Aorta (tissue), 5 donors: ENCODE measurements at regions not wholly inside any gene's neighbourhood (a gene's known extent, or its start where the extent isn't known, plus 50 kb on each side); places are given as distances from the start of the nearest gene placed in this dataset.

Experiments used
- ATAC-seq: fragments of 200-7000 bp; cut with Tn5 transposase; one replicate; pipeline ENCODE4 v1.9.1; 2022; ENCODE audit warnings: moderate library complexity; ENCODE audit not compliant: low FRiP score
- DNase-seq, 2 donors: peaks; one replicate each; pipeline ENCODE4 v3.0.0-alpha.2; 2020
- H3K27ac ChIP-seq, 2 donors: one replicate each; pipeline ENCODE4 v1.5.1; 2013; ENCODE audit warnings: low read length in 2 of 2, mild to moderate bottlenecking in 2 of 2, moderate library complexity in 2 of 2, control low read depth in 1 of 2, inconsistent platforms in 1 of 2, low read depth in 1 of 2
- H3K27me3 ChIP-seq, 2 donors: one replicate each; pipeline ENCODE4 v1.6.1; 2013; ENCODE audit warnings: control low read depth in 1 of 2, low read length in 1 of 2, mild to moderate bottlenecking in 1 of 2, moderate library complexity in 1 of 2; ENCODE audit not compliant: insufficient read depth in 2 of 2, control insufficient read depth in 1 of 2
- H3K36me3 ChIP-seq, 2 donors: one replicate each; pipeline ENCODE4 v1.6.1; 2013; ENCODE audit warnings: control low read depth in 1 of 2, low read length in 1 of 2, mild to moderate bottlenecking in 1 of 2; ENCODE audit not compliant: insufficient read depth in 2 of 2, control insufficient read depth in 1 of 2
- H3K4me1 ChIP-seq, 2 donors: one replicate each; pipeline ENCODE4 v1.6.1; 2013; ENCODE audit warnings: low read length in 2 of 2, control low read depth in 1 of 2, mild to moderate bottlenecking in 1 of 2, moderate library complexity in 1 of 2; ENCODE audit not compliant: insufficient read depth in 2 of 2, control insufficient read depth in 1 of 2
- H3K4me3 ChIP-seq, 2 donors: one replicate each; pipeline ENCODE4 v1.5.1; 2013; ENCODE audit warnings: low read length in 2 of 2, control low read depth in 1 of 2, mild to moderate bottlenecking in 1 of 2
- H3K9me3 ChIP-seq: one replicate; pipeline ENCODE4 v1.6.1; 2013; ENCODE audit warnings: mild to moderate bottlenecking, low read length; ENCODE audit not compliant: control insufficient read depth
- whole genome bisulfite sequencing, 2 donors: extraction: QIAGEN DNeasy Blood & Tissue Kit; methylation state at CpG; one replicate each; pipeline ENCODE4 v1.1.7; 2013; 5-methylcytosine and 5-hydroxymethylcytosine counted together
- intact Hi-C, 2 donors: fragments of 100-400 bp; cut with DNase I; formaldehyde crosslinking; loops; one replicate each; pipeline versions ENCODE4 v1.14.2 to v1.15.0; 2022
- donor health status: healthy with polysubstance abuse.
- donor health status: Bipolar disorder and iron deficiency.
- donor health status: DM: no; HTN: no; CAD: no.
- donor health status: DM: no; HTN: no; CAD: no.
- donor health status: DM: yes; HTN: yes; CAD: no.

GRCh38 chr12:126762150-126762549, 1504.8 kb upstream of the TMEM132C start:
- peaks cover 20% of the 10 kb centered on the region for H3K9me3 ChIP-seq
- H3K4me3 ChIP-seq = no peak overlapping the region
- H3K4me1 ChIP-seq = no peaks in the 10 kb centered on the region
- ATAC-seq = no peak
- H3K27ac ChIP-seq = no peak overlapping the region
- no peaks in the 10 kb centered on the region for H3K36me3 ChIP-seq
- WGBS, 2 donors = 82 to 84% methylated on average over 4 of the region's 4 CpGs
- DNase-seq = no peak
- H3K27me3 ChIP-seq = peaks cover 0 to 4% of the 10 kb centered on the region in 2 donors
- intact Hi-C loops = no loop called here

DNA sequence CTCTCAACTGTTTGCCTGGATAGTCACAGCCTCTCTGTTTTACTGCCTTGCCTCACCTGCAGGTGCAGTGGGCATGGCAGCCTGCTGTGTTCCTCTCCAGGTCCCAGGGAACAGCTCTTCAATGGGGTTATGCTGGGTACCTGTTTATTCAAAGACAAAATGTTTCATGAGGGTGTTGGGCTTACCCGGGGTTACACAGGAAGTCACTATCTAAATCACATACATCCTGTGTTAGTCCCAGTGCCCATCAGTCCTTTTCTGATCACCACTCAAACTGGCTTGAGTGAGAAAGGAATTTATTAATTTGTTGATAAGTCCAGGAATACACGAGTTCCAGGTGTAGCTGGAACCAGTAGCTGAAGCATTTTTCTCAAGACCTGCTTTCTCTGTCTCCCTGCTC, 1503.6 kb upstream of the TMEM132C start:
- DNase-seq = no peak
- ATAC-seq = no peak
- Histone ChIP-seq H3K4me1 (no peaks in the 10 kb centered on the region), H3K9me3 (peaks cover 20% of the 10 kb centered on the region), H3K36me3 (no peaks in the 10 kb centered on the region), H3K27ac (no peak overlapping the region), H3K27me3 (peaks cover 0 to 4% of the 10 kb centered on the region in 2 donors), H3K4me3 (no peak overlapping the region)
- WGBS, 2 donors = 74% methylated on average over 2 of the region's 2 CpGs
- intact Hi-C loops = no loop called here

- DNase-seq = no peak
- Histone ChIP-seq H3K27ac (no peak overlapping the region), H3K4me3 (no peak overlapping the region), H3K27me3 (peaks cover 0 to 4% of the 10 kb centered on the region in 2 donors), H3K4me1 (no peaks in the 10 kb centered on the region), H3K9me3 (peaks cover 14% of the 10 kb centered on the region), H3K36me3 (no peaks in the 10 kb centered on the region)
- intact Hi-C loops = no loop called here
- 88 to 93% methylated on average over 8 of the region's 8 CpGs for WGBS, 2 donors
- no peak for ATAC-seq
Observed at GRCh38 chr12:126767334-126767733, 1499.6 kb upstream of the TMEM132C start.

- no peak overlapping the region for H3K27ac ChIP-seq
- ATAC-seq = no peak
- H3K36me3 ChIP-seq = no peaks in the 10 kb centered on the region
- H3K9me3 ChIP-seq = peaks cover 11% of the 10 kb centered on the region
- intact Hi-C loops = no loop called here
- DNase-seq = no peak
- H3K27me3 ChIP-seq = peaks cover 0 to 4% of the 10 kb centered on the region in 2 donors
- WGBS, 2 donors = 69 to 72% methylated on average over 4 of the region's 4 CpGs
- H3K4me3 ChIP-seq = no peak overlapping the region
- no peaks in the 10 kb centered on the region for H3K4me1 ChIP-seq
Observed at GRCh38 chr12:126768517-126768916, 1498.5 kb upstream of the TMEM132C start.

DNA sequence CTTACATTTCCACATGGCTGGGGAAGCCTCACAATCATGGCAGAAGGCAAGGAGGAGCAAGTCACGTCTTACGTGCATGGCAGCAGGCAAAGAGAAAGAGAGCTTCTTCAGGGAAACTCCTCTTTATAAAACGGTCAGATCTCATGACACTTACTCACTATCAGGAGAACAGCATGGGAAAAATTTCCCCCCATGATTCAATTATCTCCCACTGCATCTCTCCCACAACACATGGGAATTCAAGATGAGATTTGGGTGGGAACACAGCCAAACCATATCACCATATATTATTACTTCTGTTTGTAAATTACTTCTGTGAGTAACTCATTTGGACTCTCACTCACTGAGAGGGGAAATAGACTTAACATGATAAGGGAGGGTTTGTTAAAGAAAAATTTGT, 1496.8 kb upstream of the TMEM132C start:
- Histone ChIP-seq H3K9me3 (peaks cover 3% of the 10 kb centered on the region), H3K36me3 (no peaks in the 10 kb centered on the region), H3K4me1 (no peaks in the 10 kb centered on the region), H3K27me3 (peaks cover 0 to 2% of the 10 kb centered on the region in 2 donors), H3K4me3 (no peak overlapping the region), H3K27ac (no peak overlapping the region)
- WGBS, 2 donors = 50 to 66% methylated on average over 3 of the region's 3 CpGs
- DNase-seq (no peak), ATAC-seq (no peak)
- intact Hi-C loops = no loop called here

DNA sequence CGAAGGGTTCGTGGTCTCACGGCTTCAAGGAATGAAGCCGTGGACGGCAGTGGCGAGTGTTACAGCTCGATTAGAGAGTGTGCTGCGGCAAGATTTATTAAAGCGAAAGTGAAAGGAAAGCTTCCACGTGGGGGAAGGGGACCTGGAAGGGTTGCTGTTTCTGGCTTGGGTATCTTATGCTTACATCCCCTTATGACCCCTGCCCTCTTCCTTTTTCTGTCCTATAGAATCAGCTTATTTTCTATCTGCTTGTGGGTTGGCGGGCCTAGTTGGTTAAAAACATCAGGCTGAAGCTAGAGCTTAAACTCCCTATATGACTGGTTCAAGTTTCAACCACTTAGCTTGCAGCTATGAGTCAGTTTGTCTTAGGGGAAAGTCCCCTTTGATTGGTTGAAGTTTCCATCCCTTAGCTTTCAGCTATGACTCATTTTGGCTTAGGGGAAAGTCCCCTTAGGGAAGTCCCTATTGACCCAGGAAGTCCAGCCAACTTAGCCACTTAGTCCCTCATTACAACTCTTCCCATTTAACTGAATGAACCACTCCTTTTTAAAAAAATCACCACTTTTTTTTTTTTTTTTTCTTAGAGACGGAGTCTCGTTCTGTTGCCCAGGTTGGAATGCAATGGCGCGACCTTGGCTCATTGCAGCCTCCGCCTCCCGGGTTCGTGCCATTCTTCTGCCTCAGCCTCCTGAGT, 1494.7 kb upstream of the TMEM132C start:
- DNase-seq (no peak), ATAC-seq (no peak)

GRCh38 chr12:126773012-126773411, 1494.0 kb upstream of the TMEM132C start:
- 87 to 92% methylated on average over 5 of the region's 5 CpGs for WGBS, 2 donors
- intact Hi-C loops = no loop called here

More for the DNA sequence above, 1494.7 kb upstream of the TMEM132C start:
- no peak overlapping the region for H3K4me3 ChIP-seq
- H3K4me1 ChIP-seq = no peaks in the 10 kb centered on the region
- 62 to 76% methylated on average over 18 of the region's 18 CpGs for WGBS, 2 donors
- intact Hi-C loops = no loop called here
- no peaks in the 10 kb centered on the region for H3K9me3 ChIP-seq
- H3K27ac ChIP-seq = no peak overlapping the region
- H3K36me3 ChIP-seq = no peaks in the 10 kb centered on the region
- H3K27me3 ChIP-seq = no peaks in the 10 kb centered on the region

DNA sequence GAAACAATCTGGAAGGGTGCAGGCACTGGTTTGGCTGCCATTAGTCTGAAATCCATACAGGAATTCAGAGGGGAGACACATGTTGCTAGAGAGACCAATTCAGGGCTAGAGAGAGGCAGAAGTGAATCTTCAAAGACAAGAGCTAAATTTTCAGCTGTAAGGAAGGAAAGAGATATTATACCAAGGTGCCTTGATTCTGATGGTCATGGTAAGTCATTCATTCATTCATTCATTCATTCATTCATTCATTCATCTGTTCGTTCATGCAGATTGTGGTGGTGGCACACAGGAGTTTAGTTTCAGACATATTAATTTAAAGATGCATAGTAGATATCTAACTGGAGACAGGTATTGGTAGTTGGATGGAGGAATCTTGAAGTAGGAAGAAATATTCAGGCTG, 1493.5 kb upstream of the TMEM132C start:
- H3K4me3 ChIP-seq = no peak overlapping the region
- intact Hi-C loops = no loop called here
- H3K36me3 ChIP-seq = no peaks in the 10 kb centered on the region
- 78 to 82% methylated on average over 1 of the region's 1 CpG for WGBS, 2 donors
- ATAC-seq (no peak), DNase-seq (no peak)
- H3K27ac ChIP-seq = no peak overlapping the region
- no peaks in the 10 kb centered on the region for H3K27me3 ChIP-seq
- no peaks in the 10 kb centered on the region for H3K9me3 ChIP-seq
- H3K4me1 ChIP-seq = no peaks in the 10 kb centered on the region

More at GRCh38 chr12:126773012-126773411, 1494.0 kb upstream of the TMEM132C start:
- DNase-seq = no peak
- Histone ChIP-seq H3K27me3 (no peaks in the 10 kb centered on the region), H3K36me3 (no peaks in the 10 kb centered on the region), H3K4me1 (no peaks in the 10 kb centered on the region), H3K9me3 (no peaks in the 10 kb centered on the region), H3K4me3 (no peak overlapping the region), H3K27ac (no peak overlapping the region)
- ATAC-seq = no peak

DNA sequence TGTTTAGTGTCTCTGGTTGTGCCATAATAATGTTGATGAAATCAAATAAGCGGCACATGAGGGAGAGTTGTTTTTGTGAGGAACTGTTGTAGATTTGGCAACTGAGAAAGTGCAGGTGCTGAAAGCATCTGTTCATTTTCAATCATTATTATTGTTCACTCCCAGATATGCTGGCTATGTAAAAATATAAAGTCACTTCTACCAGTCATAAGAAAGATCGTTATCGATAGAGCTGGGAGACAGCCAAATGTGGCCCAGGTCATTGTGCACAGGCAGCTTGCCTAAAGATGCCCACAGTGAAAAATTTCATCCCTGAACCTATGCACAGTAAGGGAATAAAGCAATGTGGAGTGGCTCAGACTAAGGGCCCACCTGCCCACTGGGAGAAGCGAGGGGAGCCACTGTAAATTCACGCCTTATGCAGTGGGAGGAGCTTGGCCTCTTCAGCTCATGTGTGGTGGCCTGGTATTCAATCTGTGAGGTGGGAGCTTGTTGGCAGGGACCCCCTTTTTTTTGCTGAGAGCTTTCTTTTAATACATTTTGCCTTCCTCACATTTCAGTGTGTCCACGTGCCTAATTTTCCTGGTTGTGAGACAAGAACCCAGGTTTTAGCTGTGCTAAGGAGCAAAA, 1490.8 kb upstream of the TMEM132C start:
- DNase-seq (no peak), ATAC-seq (no peak)
- intact Hi-C loops = no loop called here
- Histone ChIP-seq H3K36me3 (no peaks in the 10 kb centered on the region), H3K9me3 (no peaks in the 10 kb centered on the region), H3K27me3 (no peaks in the 10 kb centered on the region), H3K27ac (no peak overlapping the region), H3K4me1 (no peaks in the 10 kb centered on the region), H3K4me3 (no peak overlapping the region)
- 47 to 55% methylated on average over 6 of the region's 6 CpGs for WGBS, 2 donors
